CD14-positive monocyte (primary cell): ENCODE measurements at regions not wholly inside any gene's neighbourhood (a gene's known extent, or its start where the extent isn't known, plus 50 kb on each side); places are given as distances from the start of the nearest gene placed in this dataset.

Source experiments
- DNase-seq, 3 donors: peaks; one replicate each; pipeline ENCODE4 v3.0.0-alpha.2; 2011 to 2022
- H2AFZ ChIP-seq: 2 replicates; pipeline ENCODE4 v1.6.0; 2012; ENCODE audit warnings: mild to moderate bottlenecking, low read depth, low read length, inconsistent platforms; ENCODE audit not compliant: insufficient read depth, poor library complexity, severe bottlenecking
- H3K27ac ChIP-seq, 2 donors: 1 replicate in 1 of 2; 2 replicates in 1 of 2; pipeline ENCODE4 v1.5.1; 2012 to 2013; ENCODE audit warnings: low read length in 2 of 2, control low read depth in 1 of 2, inconsistent platforms in 1 of 2, low read depth in 1 of 2, mild to moderate bottlenecking in 1 of 2
- H3K27me3 ChIP-seq, 2 donors: one replicate each; pipeline versions ENCODE4 v1.6.0 to v1.6.1; 2011 to 2013; ENCODE audit warnings: low read length in 2 of 2; ENCODE audit not compliant: control insufficient read depth in 2 of 2, insufficient read depth in 2 of 2
- H3K36me3 ChIP-seq, 2 donors: replicated peaks in 1 of 2; 1 replicate in 1 of 2; 2 replicates in 1 of 2; pipeline versions ENCODE4 v1.5.1 to v1.6.1; 2012 to 2013; ENCODE audit warnings: low read length in 2 of 2, control low read depth in 1 of 2, inconsistent platforms in 1 of 2, mild to moderate bottlenecking in 1 of 2; ENCODE audit not compliant: insufficient read depth in 2 of 2, control insufficient read depth in 1 of 2
- H3K4me1 ChIP-seq, 2 donors: 1 replicate in 1 of 2; 2 replicates in 1 of 2; pipeline versions ENCODE4 v1.5.1 to v1.6.1; 2012 to 2013; ENCODE audit warnings: low read length in 2 of 2, control low read depth in 1 of 2, inconsistent platforms in 1 of 2, mild to moderate bottlenecking in 1 of 2, moderate library complexity in 1 of 2; ENCODE audit not compliant: insufficient read depth in 2 of 2, control insufficient read depth in 1 of 2
- H3K4me2 ChIP-seq: replicated peaks from 2 replicates; pipeline ENCODE3; 2012; ENCODE audit warnings: low read length, moderate library complexity, mild to moderate bottlenecking; ENCODE audit not compliant: poor library complexity, severe bottlenecking; ENCODE audit errors: extremely low read depth
- H3K4me3 ChIP-seq, 3 experiments: fragments of 200-600 bp in 1 of 3; sonication (generic) in 1 of 3; replicated peaks in 1 of 3; 1 replicate in 2 of 3; 2 replicates in 1 of 3; pipeline ENCODE4 v1.5.1; 2011 to 2013; ENCODE audit warnings: low read length in 3 of 3, mild to moderate bottlenecking in 3 of 3, control low read depth in 2 of 3, low read depth in 2 of 3, inconsistent platforms in 1 of 3, moderate library complexity in 1 of 3
- H3K79me2 ChIP-seq: 2 replicates; pipeline ENCODE4 v1.6.0; 2012; ENCODE audit warnings: mild to moderate bottlenecking, control low read depth, inconsistent platforms, low read length, moderate library complexity; ENCODE audit not compliant: insufficient read depth
- H3K9ac ChIP-seq: 2 replicates; pipeline ENCODE4 v1.6.0; 2017; ENCODE audit warnings: low read length, mild to moderate bottlenecking; ENCODE audit not compliant: insufficient read depth, poor library complexity, severe bottlenecking
- H3K9me3 ChIP-seq, 2 donors: replicated peaks in 1 of 2; 1 replicate in 1 of 2; 2 replicates in 1 of 2; pipeline versions ENCODE4 v1.5.1 to v1.6.1; 2012 to 2013; ENCODE audit warnings: low read length in 2 of 2, control low read depth in 1 of 2; ENCODE audit not compliant: control insufficient read depth in 1 of 2, insufficient read depth in 1 of 2
- H4K20me1 ChIP-seq: 2 replicates; pipeline ENCODE4 v1.6.0; 2012; ENCODE audit warnings: mild to moderate bottlenecking, low read length, control low read depth, moderate library complexity; ENCODE audit not compliant: insufficient read depth
- H3K27ac Mint-ChIP-seq, 7 donors: one replicate each; pipeline ENCODE4 v1.8.0; 2020; ENCODE audit warnings: mild to moderate bottlenecking in 7 of 7, mixed read lengths in 7 of 7, moderate library complexity in 6 of 7, inconsistent platforms in 2 of 7
- H3K27me3 Mint-ChIP-seq, 3 donors: one replicate each; pipeline ENCODE4 v1.8.0; 2021 to 2022; ENCODE audit warnings: low read depth in 3 of 3, mild to moderate bottlenecking in 3 of 3, mixed read lengths in 3 of 3, moderate library complexity in 3 of 3, inconsistent platforms in 1 of 3
- H3K36me3 Mint-ChIP-seq, 2 donors: one replicate each; pipeline ENCODE4 v1.8.0; 2020; ENCODE audit warnings: mixed read lengths in 2 of 2, inconsistent platforms in 1 of 2, mild to moderate bottlenecking in 1 of 2
- H3K4me1 Mint-ChIP-seq: one replicate; pipeline ENCODE4 v1.8.0; 2020; ENCODE audit warnings: mild to moderate bottlenecking, mixed read lengths
- H3K4me3 Mint-ChIP-seq, 2 donors: one replicate each; pipeline ENCODE4 v1.8.0; 2020; ENCODE audit warnings: mild to moderate bottlenecking in 2 of 2, mixed read lengths in 2 of 2, moderate library complexity in 1 of 2
- H3K9me3 Mint-ChIP-seq, 7 donors: one replicate each; pipeline ENCODE4 v1.8.0; 2020 to 2022; ENCODE audit warnings: mixed read lengths in 7 of 7, mild to moderate bottlenecking in 6 of 7, moderate library complexity in 6 of 7, inconsistent platforms in 2 of 7
- CTCF ChIP-seq: fragments of 200-600 bp; IDR thresholded peaks from one replicate; pipeline ENCODE4 v1.8.0; 2022; ENCODE audit warnings: antibody characterized with exemption, mild to moderate bottlenecking
- WGBS: methylation state at CpG from one replicate; pipeline ENCODE4 v1.1.5; 2013; ENCODE audit warnings: missing lambda C conversion rate; ENCODE audit not compliant: insufficient coverage; 5-methylcytosine and 5-hydroxymethylcytosine counted together
- intact Hi-C, 2 donors: fragments of 100-400 bp; cut with micrococcal nuclease; formaldehyde crosslinking; loops; one replicate each; pipeline versions ENCODE4 v1.15.0 to v1.15.1; 2023

- 97% methylated on average over 3 of the region's 4 CpGs for WGBS
- H3K27me3 Mint-ChIP-seq: peaks cover 0 to 2% (median 0%) of the 10 kb centered on the region in 3 donors
- H3K36me3 Mint-ChIP-seq: no peaks in the 10 kb centered on the region
- H3K4me1 ChIP-seq: no peaks in the 10 kb centered on the region
- H3K79me2 ChIP-seq: no peaks in the 10 kb centered on the region
- no peak for DNase-seq
- no peaks in the 10 kb centered on the region for H3K36me3 ChIP-seq
- no peak overlapping the region for H3K4me2 ChIP-seq
- no peaks in the 10 kb centered on the region for H4K20me1 ChIP-seq
- no peak overlapping the region for H3K4me3 Mint-ChIP-seq
- H3K4me1 Mint-ChIP-seq: no peaks in the 10 kb centered on the region
- no peaks in the 10 kb centered on the region for H3K9me3 ChIP-seq
- H2AFZ ChIP-seq: no peak overlapping the region
- no peak overlapping the region for H3K27ac Mint-ChIP-seq
- TF ChIP-seq CTCF: no peak
- no peaks in the 10 kb centered on the region for H3K27me3 ChIP-seq
- H3K4me3 ChIP-seq: no peak overlapping the region
- H3K9ac ChIP-seq: no peak overlapping the region
- no peaks in the 10 kb centered on the region for H3K9me3 Mint-ChIP-seq
- no peak overlapping the region for H3K27ac ChIP-seq
- intact Hi-C loops: no loop called here
Measured at GRCh38 chr4:102444752-102445151, 56.4 kb upstream of the NFKB1 start.

- WGBS: no CpG with 5 or more reads among the region's 2 CpGs
- Mint-ChIP-seq H3K27me3 (peaks cover 0 to 2% (median 0%) of the 10 kb centered on the region in 3 donors), H3K36me3 (no peaks in the 10 kb centered on the region), H3K4me3 (no peak overlapping the region), H3K27ac (no peak overlapping the region), H3K4me1 (no peaks in the 10 kb centered on the region), H3K9me3 (no peaks in the 10 kb centered on the region)
- no peak overlapping the region for H3K4me2 ChIP-seq
- H3K27me3 ChIP-seq: no peaks in the 10 kb centered on the region
- no peak overlapping the region for H3K27ac ChIP-seq
- no peak overlapping the region for H2AFZ ChIP-seq
- no peak for DNase-seq
- no peaks in the 10 kb centered on the region for H3K79me2 ChIP-seq
- no peak overlapping the region for H3K9ac ChIP-seq
- no peak overlapping the region for H3K4me3 ChIP-seq
- no peaks in the 10 kb centered on the region for H4K20me1 ChIP-seq
- no peaks in the 10 kb centered on the region for H3K36me3 ChIP-seq
- H3K4me1 ChIP-seq: no peaks in the 10 kb centered on the region
- no peak for TF ChIP-seq CTCF
- intact Hi-C loops: no loop called here
- no peaks in the 10 kb centered on the region for H3K9me3 ChIP-seq
Measured at GRCh38 chr4:102445213-102445612, 55.9 kb upstream of the NFKB1 start.
